ENCODE measurements at regions not wholly inside any gene's neighbourhood (a gene's known extent, or its start where the extent isn't known, plus 50 kb on each side); places are given as distances from the start of the nearest gene placed in this dataset.

DNA sequence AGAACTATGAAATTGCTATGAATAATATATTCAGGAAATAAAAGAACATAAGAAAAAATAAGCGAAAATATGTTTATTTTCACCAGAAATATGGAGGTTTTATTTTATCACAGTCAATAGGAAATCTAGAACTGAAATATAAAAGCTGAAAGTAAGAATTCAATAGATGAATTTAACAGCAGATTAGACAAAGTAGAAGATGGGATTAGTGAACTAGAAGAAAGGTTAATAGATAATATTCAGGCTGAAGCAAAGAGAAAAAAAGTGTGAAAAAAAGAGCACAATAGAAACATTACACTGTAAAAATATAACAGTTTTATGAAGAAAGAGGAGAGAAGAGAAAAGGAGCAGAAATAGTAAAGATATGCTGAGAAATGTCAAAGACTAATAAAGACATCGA, 1152.1 kb downstream of the FAT4 start:
- DNase-seq (ENCODE audit: extremely low spot score in 2 of 2): no peak
- no peaks in the 10 kb centered on the region for H3K9me3 ChIP-seq
- no peak for TF ChIP-seq POLR2AphosphoS5 (IDR thresholded peaks at IDR 0.05; ENCODE audit: insufficient read depth in 1 of 2, low read depth in 1 of 2)
- TF ChIP-seq, protein P1, sequence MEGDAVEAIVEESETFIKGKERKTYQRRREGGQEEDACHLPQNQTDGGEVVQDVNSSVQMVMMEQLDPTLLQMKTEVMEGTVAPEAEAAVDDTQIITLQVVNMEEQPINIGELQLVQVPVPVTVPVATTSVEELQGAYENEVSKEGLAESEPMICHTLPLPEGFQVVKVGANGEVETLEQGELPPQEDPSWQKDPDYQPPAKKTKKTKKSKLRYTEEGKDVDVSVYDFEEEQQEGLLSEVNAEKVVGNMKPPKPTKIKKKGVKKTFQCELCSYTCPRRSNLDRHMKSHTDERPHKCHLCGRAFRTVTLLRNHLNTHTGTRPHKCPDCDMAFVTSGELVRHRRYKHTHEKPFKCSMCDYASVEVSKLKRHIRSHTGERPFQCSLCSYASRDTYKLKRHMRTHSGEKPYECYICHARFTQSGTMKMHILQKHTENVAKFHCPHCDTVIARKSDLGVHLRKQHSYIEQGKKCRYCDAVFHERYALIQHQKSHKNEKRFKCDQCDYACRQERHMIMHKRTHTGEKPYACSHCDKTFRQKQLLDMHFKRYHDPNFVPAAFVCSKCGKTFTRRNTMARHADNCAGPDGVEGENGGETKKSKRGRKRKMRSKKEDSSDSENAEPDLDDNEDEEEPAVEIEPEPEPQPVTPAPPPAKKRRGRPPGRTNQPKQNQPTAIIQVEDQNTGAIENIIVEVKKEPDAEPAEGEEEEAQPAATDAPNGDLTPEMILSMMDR (IDR thresholded peaks at IDR 0.05): no peak
- H3K27ac ChIP-seq: no peak overlapping the region
- no peak overlapping the region for H3K4me3 ChIP-seq
- H3K36me3 ChIP-seq: no peaks in the 10 kb centered on the region
- H3K4me1 ChIP-seq: no peaks in the 10 kb centered on the region
- intact Hi-C loops (cut with DNase I): no loop called here
- no peaks in the 10 kb centered on the region for H3K27me3 ChIP-seq

DNA sequence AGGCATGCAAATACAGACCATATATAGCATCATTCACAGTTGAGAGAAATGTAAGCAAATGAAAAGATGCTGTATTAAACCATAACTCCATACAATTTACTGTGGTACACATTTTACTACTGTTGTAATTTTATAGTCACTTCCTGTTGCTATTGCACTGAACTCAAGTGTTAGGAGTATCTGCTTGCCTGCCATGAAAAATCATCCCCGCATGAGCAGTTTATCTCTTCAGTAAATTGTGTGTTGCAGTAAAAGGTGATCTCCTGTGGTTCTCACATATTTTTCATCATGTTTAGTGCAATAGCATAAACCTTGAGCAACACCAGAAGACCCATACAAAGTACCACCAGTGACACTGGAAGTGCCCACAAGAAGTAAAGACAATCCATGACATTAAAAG, 1153.4 kb downstream of the FAT4 start:
- Histone ChIP-seq H3K4me3 (no peak overlapping the region), H3K36me3 (no peaks in the 10 kb centered on the region), H3K4me1 (no peaks in the 10 kb centered on the region), H3K27me3 (no peaks in the 10 kb centered on the region), H3K9me3 (no peaks in the 10 kb centered on the region), H3K27ac (no peak overlapping the region)
- intact Hi-C loops (cut with DNase I): no loop called here
- TF ChIP-seq POLR2A (IDR thresholded peaks at IDR 0.05) (no peak), POLR2AphosphoS5 (IDR thresholded peaks at IDR 0.05; ENCODE audit: insufficient read depth in 1 of 2, low read depth in 1 of 2) (no peak)
- TF ChIP-seq, protein P1 (IDR thresholded peaks at IDR 0.05): no peak
- no peak for DNase-seq (ENCODE audit: extremely low spot score in 2 of 2)

DNA sequence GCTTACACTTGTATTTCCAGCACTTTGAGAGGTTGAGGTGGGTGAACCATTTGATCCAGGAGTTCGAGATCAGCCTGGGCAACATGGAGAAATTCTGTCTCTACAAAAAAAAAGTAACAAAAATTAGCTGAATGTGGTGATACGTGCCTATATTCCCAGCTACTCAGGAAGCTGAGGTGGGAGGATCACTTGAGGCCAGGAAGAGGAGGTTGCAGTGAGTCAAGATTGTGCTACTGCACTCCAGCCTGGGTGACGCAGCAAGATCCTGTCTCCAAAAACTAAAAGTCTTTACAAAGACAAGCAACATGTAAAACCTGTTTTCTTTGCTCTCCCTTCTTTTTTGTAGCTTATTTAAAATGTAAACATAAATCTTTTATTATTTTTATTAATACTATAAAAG, 1156.1 kb downstream of the FAT4 start:
- H3K27ac ChIP-seq: no peak overlapping the region
- H3K4me3 ChIP-seq: no peak overlapping the region
- no peaks in the 10 kb centered on the region for H3K4me1 ChIP-seq
- no peaks in the 10 kb centered on the region for H3K9me3 ChIP-seq
- no peak for DNase-seq (ENCODE audit: extremely low spot score in 2 of 2)
- no peaks in the 10 kb centered on the region for H3K36me3 ChIP-seq
- no peaks in the 10 kb centered on the region for H3K27me3 ChIP-seq
- TF ChIP-seq POLR2AphosphoS5 (IDR thresholded peaks at IDR 0.05; ENCODE audit: insufficient read depth in 1 of 2, low read depth in 1 of 2) (no peak), POLR2A (IDR thresholded peaks at IDR 0.05) (no peak)
- TF ChIP-seq, protein P1 (IDR thresholded peaks at IDR 0.05): no peak
- intact Hi-C loops (cut with DNase I): no loop called here

DNA sequence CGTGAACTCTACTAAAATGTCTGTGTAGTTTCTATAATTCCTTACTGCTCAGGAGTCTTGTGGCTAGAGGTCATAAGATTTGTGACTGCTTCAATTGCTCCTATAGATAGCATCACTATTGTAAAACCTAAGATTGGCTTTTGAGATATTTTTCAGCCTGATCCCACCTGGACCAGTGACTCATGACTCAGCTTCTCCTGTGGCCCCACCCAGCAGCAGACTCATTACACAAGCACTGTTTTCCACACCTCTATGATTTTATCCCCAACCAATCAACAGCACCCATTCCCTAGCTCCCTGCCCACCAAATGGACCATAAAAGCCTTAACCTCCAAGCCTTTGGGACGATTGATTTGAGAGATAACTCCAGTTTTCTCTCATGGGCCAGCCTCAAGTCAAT, 1157.0 kb upstream of the INTU start:
- Histone ChIP-seq H3K36me3 (no peaks in the 10 kb centered on the region), H3K4me1 (no peaks in the 10 kb centered on the region), H3K27ac (no peak overlapping the region), H3K9me3 (no peaks in the 10 kb centered on the region), H3K27me3 (no peaks in the 10 kb centered on the region), H3K4me3 (no peak overlapping the region)
- TF ChIP-seq POLR2AphosphoS5 (IDR thresholded peaks at IDR 0.05; ENCODE audit: insufficient read depth in 1 of 2, low read depth in 1 of 2) (no peak), POLR2A (IDR thresholded peaks at IDR 0.05) (no peak)
- TF ChIP-seq, protein P1 (IDR thresholded peaks at IDR 0.05): no peak
- DNase-seq (ENCODE audit: extremely low spot score in 2 of 2): no peak
- intact Hi-C loops (cut with DNase I): no loop called here

DNA sequence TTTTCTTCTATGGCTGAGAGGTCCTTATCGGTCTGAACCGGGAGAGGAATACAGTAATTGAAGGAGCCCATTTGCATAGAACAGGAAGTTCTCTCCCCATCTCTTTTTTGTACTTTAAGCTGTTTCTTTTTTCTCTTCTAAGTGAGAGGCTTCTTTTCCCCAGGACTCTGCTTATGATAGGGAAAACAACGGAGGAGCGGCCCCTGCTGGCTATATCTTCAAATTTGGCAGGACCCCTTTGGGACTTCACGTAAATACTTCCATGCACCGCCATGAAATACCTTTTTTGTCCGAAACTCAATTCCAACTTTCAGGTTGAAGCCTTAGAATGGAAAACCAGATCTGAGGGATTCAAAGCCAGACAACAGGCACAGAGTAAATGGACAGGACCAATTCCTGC, 1153.0 kb upstream of the INTU start:
- TF ChIP-seq, protein P1 (IDR thresholded peaks at IDR 0.05): no peak
- TF ChIP-seq POLR2A (IDR thresholded peaks at IDR 0.05): no peak
- TF ChIP-seq POLR2AphosphoS5 (IDR thresholded peaks at IDR 0.05; ENCODE audit: insufficient read depth in 1 of 2, low read depth in 1 of 2): no peak

More for the DNA sequence above, 1153.0 kb upstream of the INTU start:
- intact Hi-C loops (cut with DNase I): no loop called here
- H3K27me3 ChIP-seq: no peaks in the 10 kb centered on the region
- no peak overlapping the region for H3K4me3 ChIP-seq
- DNase-seq (ENCODE audit: extremely low spot score in 2 of 2): no peak
- no peaks in the 10 kb centered on the region for H3K9me3 ChIP-seq
- H3K36me3 ChIP-seq: no peaks in the 10 kb centered on the region
- H3K27ac ChIP-seq: no peak overlapping the region
- no peaks in the 10 kb centered on the region for H3K4me1 ChIP-seq
